ENCODE measurements at regions not wholly inside any gene's neighbourhood (a gene's known extent, or its start where the extent isn't known, plus 50 kb on each side); places are given as distances from the start of the nearest gene placed in this dataset.
A peak's percentile ranks its signal among the peaks of the same experiment; 100 is the strongest.
"Not testable (repeated sequence)": the region's sequence is repeated elsewhere in the genome, so short reads cannot be mapped to it uniquely, and the experiment has no call there.

DNA sequence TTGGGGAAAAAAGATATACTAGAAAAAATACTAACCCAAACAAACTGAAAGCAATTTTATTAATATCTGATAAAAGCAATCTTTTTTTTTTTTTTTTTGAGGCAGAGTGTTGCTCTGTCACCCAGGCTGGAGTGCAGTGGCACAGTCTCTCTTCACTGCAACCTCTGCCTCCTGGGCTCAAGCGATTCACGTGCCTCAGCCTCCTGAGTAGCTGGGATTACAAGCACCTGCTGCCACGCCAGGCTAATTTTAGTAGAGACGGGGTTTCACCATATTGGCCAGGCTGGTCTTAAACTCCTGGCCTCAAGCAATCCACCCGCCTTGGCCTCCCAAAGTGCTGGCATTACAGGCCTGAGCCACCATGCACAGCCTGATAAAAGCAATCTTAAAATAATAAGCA, 467.5 kb upstream of the TNC start:
- not testable (repeated sequence) for DNase-seq

DNA sequence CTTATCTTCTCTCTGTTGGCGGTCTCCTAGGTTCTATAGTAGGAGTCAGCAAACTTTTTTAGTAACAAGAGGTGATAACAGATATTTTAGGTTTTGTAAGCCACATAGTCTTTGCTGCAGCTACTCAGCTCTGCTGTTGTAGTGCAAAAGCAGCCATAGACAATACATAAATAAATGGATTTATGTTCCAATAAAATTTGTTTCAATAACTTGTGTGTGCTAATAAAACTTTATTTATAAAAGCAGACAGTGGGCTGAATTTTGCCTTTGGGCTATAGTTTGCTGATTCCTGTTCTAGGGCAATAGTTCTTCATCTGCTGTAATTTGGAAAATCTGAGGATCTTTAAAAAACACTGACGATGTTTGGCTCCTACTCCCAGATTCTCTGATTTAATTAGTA, 469.4 kb upstream of the TNC start:
- DNase-seq = no peak

DNA sequence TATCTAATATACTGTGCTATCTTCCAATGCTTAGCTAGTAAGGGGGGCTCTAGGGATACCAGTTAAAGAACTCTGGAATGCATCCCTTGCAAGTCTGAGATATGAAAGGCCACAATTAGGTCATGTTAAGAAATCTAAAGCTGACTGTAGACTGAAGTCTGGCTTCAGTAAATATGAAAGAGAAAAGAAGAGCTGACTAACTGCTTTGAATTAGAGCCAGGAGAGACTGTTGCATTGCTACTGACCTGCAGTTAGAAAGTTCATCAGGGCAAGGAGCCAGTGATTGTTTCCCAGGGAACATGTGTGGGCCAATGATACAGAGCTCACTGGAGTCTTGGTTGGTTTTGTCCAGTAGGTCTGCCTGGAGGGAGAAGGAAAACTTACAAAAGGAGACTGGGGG, 472.1 kb upstream of the TNC start:
- DNase-seq = no peak

DNA sequence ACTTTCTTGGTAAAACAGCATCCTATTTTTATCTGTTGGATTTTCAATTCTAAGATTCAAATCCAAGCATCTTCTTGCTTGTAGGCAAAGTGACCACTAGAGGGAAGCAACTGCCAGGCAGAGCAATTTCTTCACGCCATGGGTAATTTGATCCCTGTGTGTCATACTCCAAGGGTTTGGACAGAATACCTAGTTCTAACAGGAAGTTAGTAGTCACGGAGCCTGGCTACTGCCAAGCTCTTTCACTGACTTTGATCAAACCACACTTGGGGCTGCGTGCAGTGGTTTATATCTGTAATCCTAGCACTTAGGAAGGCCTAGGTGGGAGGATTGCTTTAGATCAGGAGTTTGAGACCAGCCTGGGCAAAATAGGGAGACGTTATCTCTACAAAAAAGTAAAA, 473.6 kb upstream of the TNC start:
- DNase-seq = peak; percentile 78

DNA sequence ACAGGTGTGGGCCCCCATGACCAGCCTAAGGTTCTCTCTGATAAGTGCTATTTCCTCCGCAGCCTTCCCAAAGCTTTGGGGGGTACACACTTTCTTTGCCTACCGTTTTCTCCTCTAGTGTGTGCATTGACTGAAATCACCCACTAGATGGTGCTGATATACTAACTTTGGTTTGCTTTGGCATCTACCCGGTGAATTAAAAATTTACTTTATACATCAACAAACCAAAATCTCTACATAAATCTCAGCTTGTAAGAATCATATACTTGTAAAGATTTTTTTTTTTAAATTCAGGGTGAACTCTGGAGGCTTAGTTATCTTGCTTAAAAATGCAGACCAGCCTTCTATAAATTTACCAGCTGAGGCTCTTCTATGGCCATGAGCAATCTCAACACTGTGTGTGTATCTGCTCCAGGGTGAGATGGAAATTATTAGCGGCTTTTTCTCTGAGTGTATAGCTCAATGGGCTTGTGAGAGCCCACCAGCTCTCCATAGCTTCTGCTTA, 475.7 kb upstream of the TNC start:
- DNase-seq = peak; percentile 45

DNA sequence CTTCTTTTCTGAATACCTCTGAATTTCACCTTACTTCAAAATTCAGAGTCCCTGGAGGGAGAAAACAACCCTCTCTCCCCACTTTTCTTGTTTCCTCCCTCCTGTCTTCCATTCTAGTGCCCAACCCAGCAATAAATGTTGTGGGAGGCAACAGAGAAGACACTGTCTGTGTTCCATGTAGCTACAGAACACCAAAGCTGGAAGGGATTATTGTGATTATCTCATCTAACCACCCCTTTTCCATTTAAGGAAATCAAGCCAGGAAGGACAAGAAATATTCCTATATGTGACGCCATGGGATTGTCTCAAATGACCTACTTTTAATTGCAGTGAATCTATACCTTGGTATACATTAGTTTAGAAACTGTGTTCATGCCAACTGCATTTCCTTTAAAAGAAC, 476.6 kb upstream of the TNC start:
- DNase-seq = no peak

DNA sequence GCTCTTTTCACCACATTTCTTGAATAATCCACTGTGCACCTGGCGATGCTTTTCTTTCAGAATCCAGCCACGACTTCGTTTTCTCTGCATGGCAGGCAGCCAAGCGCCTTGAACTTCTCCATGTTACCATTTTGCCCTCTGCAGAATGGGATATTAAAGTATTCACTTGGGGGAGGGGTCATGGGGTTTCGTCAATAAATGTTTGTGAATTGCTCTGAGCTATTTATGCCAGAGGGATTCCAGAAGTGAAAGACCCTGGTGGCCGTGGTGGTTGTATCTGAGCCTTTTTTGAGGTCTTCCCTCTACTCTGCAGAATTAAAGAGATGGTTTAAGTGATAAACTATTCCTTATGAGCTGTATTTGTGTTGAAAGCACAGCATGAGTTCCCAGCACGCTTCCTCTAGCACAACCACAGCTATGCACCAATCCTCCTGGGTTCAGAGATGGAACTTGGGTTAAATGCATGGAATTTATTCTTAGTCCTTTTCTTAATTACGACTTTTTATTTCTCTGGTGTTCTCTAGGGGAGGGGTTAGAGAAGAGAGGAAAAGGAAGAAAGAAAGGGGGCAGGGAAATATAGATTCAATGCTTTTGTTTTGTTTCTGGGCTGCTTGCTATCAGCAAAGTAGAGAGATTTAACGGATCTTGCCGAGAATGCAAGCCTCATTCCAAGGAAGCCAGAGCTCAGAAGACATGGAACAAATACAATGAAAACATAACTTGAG, 478.2 kb upstream of the TNC start:
- DNase-seq = no peak

DNA sequence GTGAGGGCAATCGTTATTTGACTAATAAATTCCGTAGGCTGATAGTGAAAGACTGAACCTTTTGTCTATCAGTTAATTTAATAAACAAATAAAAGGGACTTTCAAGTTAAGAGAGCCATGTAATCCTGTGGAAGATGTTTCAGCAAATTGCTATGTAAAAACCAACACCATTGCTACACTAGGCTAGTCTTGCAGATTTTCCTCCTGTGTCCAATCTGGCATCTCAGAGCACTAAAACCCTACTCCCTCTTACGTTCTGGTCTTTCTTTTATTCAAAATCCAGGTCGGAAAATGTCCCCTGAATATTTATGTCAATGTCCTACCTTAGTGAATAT, 478.8 kb upstream of the TNC start:
- no peak for DNase-seq

DNA sequence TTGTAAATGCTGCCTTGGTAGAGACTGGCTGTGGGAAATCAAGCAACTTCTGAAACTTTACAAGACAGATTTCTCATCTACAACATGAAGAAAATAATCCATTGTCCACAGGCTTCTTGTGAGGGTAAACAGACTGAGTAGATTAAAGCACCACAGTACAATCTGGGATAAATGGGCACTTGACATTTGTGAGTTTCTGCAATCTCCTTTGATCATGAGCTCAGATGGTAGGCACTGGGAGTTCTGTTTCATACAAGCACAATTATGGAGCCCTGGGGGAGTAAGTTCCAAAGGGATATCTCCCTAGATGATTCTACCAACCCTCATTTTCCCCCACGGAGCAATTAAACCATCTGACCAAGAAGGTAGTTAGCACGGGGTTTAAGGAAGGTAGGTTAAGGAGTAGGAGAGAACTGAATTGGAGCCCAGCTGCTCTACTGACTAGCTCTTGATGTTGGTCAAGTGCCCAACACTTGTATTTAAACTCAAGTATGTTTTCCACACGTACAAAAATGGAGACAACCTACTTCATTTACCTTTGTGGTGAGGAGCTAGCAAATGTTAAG, 479.5 kb upstream of the TNC start:
- DNase-seq = no peak

DNA sequence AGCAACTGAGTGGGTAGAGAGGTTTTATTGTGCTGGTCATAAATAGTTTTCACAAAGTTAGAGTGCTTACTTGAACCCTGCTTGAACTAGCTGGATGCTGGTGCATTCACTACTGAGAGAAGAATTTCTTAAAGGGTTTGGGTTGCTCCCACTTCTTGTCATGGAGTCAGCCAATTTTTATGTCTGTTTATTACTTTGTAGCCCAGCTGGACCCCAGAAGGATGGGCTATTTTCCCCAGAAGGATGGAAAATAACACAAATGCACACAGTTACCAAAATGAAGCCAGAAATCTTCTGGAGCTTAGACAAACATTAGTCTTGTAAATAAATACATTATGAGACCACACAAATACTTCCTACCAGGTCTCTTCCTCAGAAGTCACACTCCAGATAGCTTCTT, 480.8 kb upstream of the TNC start:
- DNase-seq = no peak

DNA sequence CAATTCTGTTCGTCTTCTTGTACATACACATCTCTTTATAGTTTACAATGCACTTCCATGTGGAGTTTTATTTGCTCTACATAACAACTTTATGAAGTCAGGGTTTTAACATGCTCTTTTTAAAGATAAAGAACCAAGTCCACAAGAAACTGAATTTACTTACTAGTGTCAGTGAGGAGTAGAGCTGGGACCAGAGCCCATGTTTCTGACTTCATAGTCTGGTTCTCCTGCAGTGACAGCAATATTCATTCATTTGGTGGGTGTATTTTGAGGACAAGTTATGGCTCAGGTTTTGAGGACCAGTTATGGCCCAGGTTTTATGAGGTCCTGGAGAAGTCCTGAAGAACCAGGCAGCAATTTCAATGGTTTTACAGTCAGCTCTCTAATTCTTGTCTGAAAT, 481.9 kb upstream of the TNC start:
- no peak for DNase-seq

DNA sequence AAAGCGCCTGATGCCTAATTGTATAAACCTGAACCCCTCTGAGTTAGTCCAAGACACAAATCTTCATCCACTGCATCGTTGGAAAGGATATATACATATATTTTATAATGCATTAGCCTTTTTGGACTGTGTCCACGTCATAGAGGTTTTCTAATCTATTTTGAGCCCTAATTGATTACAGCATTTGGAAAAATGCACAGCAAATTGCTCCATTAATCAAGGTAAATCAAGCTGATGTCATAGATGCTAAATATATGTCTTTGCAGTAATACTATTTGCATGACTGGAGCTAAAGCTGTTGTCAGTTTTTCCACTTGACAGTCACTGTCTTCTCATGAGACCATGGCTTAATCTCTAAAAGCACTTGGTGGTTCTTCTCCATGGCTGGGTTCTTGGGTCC, 483.5 kb upstream of the TNC start:
- peak; percentile 3 for DNase-seq

DNA sequence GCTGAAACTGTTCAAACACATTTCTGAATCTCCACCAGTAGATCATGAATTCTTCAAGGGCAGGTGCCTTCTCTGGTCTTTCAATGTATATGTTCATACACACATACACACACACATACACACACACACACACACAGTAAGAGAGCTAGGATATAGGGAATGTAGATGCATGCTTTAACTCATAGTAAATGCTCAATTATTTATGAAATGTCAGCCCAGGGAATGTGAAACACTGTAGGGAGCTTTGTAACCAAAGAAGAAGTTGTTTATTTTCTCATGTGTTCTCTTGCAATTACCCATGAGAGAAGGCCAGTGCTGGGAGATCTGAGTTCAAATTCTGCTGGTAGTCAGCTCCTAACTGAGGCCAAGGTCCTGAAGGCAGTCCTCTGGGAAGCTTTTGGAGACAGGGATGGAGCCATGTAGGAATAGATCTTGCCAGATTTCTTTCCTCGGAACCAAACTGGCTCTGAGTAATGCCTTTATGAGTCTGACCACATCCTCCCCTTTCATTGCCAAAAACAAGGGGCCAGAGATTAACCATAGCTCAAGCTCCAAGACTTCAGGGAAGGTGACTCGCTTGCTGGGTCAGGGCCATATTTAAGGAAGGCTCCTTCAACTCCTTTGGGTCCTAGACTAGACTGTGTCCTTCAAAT, 487.0 kb upstream of the TNC start:
- no peak for DNase-seq

DNA sequence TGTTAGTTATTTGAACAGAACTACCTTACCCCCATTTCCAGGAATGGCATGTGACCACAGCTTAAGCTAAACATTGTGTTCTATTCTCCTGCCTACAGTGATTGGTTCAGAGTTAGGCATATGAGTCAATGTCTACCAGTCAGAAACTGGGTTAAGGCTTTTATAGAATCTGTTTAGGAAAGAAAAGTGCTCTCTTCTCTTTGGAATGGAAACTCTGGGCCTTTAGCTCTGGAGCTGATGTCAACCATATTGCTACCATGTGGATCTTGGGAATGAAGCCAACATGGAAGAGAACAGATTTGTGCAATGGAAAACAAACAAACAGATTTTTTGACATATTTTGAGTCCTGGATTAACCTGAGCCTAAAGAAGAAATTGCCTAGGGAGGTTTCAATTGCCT, 488.9 kb upstream of the TNC start:
- DNase-seq = peak; percentile 48

DNA sequence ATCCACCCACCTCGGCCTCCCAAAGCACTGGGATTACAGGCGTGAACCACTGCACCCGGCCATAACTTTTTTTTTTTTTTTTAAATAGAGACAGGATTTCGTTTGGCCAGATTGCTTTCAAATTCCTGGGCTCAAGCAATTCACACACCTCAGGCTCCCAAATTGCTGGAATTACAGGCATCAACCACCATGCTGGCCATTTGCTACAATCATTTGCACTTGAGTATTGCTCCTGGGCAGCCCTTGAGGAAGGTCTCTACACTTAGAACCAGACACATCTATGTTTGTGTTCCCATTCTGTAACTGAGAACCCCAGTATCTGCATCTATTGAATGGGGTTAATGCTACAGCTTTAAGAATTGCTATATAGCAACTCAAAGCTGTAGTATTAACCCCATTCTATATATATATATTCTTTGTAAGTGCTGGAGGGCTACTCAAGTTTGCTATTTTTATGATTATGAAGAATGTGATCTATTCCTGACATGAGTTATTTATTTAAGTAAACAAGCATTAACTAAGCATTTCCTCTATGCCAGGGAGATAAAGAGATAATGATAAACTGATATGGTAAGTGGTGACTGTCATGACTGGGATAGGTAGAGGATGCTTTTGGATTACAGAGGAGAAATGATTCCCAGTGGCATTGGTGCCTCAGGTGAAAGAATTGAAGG, 496.5 kb upstream of the TNC start:
- no peak for DNase-seq

DNA sequence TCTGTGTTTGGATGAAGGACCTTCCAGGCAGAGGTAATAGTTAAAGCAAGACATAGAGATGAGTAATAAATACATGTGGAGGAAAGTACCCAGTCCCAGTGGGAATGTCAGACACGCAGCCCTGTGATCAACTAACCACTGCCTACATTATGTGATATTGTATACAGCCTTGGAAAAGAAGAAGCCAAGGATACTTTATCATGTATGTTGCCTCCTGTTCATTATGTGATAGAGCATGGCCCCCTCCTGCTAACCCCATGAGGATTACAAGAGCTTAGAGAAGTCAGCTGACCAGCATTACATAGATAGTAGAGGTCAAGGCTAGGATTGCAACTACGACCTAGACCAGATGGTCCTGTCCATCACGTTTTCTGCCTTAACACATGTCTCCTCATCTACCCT, 497.0 kb upstream of the TNC start:
- no peak for DNase-seq

DNA sequence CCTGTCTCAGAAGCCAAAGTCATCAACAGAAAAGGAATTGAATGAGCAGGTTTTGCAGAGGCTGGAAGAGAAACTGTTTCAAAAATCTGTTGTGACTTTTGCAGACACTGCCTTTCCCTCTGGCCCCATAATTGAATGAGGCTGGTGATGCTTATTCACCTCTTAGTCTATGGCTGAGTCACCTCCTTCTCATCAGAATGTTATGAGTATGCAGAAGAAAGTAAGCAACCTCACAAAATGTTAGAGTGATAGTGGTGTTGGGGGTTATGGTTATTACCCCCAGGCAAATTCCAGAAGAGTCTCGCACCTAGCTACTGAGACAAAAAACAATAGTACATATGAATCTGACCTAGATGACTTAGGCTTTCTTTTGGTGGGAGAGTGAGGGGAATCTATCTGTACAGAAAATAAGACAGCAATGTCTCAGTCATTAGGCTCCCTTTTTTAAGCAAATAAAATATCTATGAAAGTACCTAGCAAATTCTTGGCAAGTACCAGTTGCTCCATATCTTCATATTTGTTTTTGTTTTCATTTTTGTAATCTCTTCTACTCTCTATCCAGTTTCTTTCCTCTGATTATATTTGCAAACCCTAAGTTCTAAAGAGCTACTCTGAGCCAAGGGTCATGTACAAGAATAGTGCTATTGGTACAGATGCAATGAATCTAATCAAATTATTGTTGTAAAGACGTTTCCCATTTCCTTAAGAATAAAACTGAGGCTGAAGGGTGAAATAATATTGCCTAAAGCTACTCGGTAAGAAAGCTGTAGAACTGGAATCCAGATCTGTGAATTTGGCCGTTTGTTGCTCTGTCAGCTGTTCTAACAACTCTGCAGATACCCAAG, 498.1 kb upstream of the TNC start:
- DNase-seq = no peak

DNA sequence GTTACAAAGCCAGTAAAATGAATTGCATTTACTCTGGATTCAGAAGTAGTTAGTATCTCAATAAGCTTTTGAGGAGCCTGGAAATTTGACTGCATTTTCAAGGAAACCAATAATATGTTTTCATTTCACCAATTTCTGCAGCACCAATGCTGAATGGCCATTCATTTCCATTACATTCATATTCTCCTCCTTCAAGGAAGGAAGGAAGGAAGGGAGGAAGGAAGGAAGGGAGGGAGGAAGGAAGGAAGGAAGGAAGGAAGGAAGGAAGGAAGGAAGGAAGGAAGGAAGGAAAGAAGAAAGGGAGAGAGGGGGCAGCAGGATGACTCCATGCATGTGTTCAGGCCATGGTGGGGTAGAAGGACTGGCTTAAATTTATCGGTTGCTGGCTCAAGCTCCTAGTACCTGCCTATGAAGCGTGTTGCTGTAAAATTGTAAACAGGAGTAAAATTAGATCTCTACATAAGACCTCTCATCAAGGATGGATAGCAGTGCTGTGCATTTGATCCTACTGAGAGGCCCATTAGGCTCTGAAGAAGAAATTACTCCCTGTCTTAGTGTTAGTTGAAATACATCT, 498.8 kb upstream of the TNC start:
- no peak for DNase-seq

DNA sequence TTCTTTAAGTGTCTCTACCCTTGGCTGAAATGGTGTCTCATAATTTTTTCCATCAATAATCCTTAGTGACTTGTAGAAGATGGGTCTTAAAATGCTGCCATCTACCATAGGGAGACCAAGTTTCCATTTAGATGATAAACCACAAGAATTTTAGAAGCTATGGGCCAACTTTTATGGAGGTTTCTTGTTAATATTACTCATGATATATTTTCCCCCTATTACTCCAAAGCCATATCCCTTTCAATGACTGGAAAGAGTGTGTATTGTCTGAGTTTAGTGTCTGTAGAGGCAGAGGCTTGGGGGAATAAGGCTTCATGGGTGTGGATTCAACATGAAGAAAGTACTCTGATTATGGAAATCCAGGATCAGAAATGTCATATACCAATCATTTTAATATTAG, 507.3 kb upstream of the TNC start:
- DNase-seq = no peak

DNA sequence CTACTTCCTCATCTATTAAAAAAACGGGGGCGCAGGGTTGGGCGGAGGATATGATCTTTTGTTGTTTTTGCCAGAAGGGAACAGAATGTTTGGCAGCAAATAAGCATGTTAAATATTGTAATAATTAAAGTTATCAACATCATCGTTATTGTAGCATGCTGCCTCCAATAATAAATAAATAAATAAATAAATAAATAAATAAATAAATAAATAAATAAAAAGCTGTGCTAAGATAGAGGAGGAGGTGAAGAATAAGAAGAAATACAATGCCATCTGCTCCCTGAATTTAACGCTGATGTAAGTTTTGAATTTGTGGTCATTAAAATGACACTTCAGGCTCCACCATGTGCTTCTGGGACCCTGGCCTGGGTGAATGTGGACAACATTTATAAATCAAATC, 508.0 kb upstream of the TNC start:
- no peak for DNase-seq

DNA sequence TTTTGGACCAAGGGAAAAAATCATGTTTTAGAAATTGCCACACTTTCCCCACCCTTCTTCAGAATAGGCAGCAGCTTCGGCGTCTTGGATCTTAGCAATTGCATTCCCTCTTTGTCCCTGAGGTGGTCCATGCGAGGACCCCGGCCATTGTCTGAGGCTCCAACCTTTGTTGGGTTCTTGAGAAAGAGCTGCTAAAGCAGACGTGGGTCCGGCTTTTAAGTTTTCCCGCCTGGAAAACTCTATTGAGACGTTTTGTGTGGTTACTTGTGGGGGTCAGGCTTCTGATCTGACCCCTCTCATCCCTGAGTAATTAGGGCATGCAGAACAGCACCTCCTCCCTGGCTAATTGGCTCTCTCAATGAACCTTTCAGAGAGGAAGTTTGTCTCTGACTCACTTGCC, 509.6 kb upstream of the TNC start:
- no peak for DNase-seq

DNA sequence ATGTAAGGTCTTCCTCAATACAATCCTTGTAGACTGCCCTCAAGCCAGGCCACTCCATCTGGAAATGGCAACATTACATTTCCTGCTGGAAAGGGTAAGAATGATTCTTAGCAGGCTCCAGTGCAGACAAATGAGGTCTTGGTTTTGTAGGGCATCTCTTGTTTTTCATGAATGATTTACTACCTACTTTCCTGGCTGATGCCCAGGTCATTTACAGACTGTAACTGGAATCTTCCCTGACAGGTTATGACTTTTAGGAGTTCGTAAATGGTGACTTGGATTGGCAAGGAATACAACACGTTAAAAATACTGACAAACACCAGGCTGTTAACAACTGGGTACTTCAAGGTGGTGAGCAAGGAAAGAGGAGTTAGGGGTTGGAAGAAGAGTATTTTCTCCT, 510.5 kb upstream of the TNC start:
- DNase-seq = no peak

Data from NCI-H1694 treated with DMSO at 0.1 percent for 48 hours (cell line).